KMS-11 (cell line): ENCODE measurements at regions not wholly inside any gene's neighbourhood (a gene's known extent, or its start where the extent isn't known, plus 50 kb on each side); places are given as distances from the start of the nearest gene placed in this dataset.

Experiments
- H2AFZ ChIP-seq: fragments of 200-600 bp; sonication (generic); 2 replicates; pipeline ENCODE4 v1.6.1; 2016; ENCODE audit warnings: antibody characterized with exemption, mixed run types, low read depth
- H3K27ac ChIP-seq: fragments of 200-600 bp; sonication (generic); 2 replicates; pipeline ENCODE4 v1.6.1; 2016; ENCODE audit warnings: mild to moderate bottlenecking, mixed run types
- H3K27me3 ChIP-seq: fragments of 200-600 bp; sonication (generic); 2 replicates; pipeline ENCODE4 v1.6.1; 2017; ENCODE audit warnings: mild to moderate bottlenecking, low read depth, mixed run types, moderate library complexity; ENCODE audit not compliant: insufficient read depth
- H3K36me3 ChIP-seq: fragments of 200-600 bp; sonication (generic); 2 replicates; pipeline ENCODE4 v1.6.1; 2017; ENCODE audit warnings: mild to moderate bottlenecking, mixed run types; ENCODE audit not compliant: insufficient read depth
- H3K4me1 ChIP-seq: fragments of 200-600 bp; sonication (generic); 2 replicates; pipeline ENCODE4 v1.6.1; 2016; ENCODE audit warnings: mild to moderate bottlenecking, low read depth, mixed run types; ENCODE audit not compliant: poor library complexity, severe bottlenecking
- H3K4me2 ChIP-seq: fragments of 200-600 bp; sonication (generic); 2 replicates; pipeline ENCODE4 v1.7.0; 2016; ENCODE audit warnings: mild to moderate bottlenecking, mixed run types
- H3K4me3 ChIP-seq: fragments of 200-600 bp; sonication (generic); IDR thresholded peaks from 2 replicates; pipeline ENCODE4 v1.6.1; 2017; ENCODE audit warnings: low read depth, low read length, mixed read lengths; ENCODE audit not compliant: insufficient read depth
- H3K79me2 ChIP-seq: fragments of 200-600 bp; sonication (generic); 2 replicates; pipeline ENCODE4 v1.6.1; 2016; ENCODE audit warnings: low read depth, mixed run types; ENCODE audit not compliant: insufficient read depth
- H3K9ac ChIP-seq: fragments of 200-600 bp; sonication (generic); 2 replicates; pipeline ENCODE4 v1.6.1; 2016; ENCODE audit warnings: mild to moderate bottlenecking, mixed run types
- H4K20me1 ChIP-seq: fragments of 200-600 bp; sonication (generic); 2 replicates; pipeline ENCODE4 v1.6.1; 2016; ENCODE audit warnings: mild to moderate bottlenecking, mixed run types; ENCODE audit not compliant: insufficient read depth
- CTCF ChIP-seq: fragments of 200-600 bp; sonication (generic); conservative IDR thresholded peaks from 2 replicates; pipeline ENCODE4 v1.6.1; 2017; ENCODE audit warnings: low read depth, mild to moderate bottlenecking, antibody characterized with exemption, low read length, moderate library complexity, mixed read lengths

GRCh38 chr10:50992972-50993766 is 81.1 kb upstream of the PRKG1 start:
- no peaks in the 10 kb centered on the region for H3K4me1 ChIP-seq
- no peak overlapping the region for H3K4me3 ChIP-seq
- no peaks in the 10 kb centered on the region for H3K79me2 ChIP-seq
- no peak overlapping the region for H3K27ac ChIP-seq
- H4K20me1 ChIP-seq, result no peaks in the 10 kb centered on the region
- H3K9ac ChIP-seq, result no peak overlapping the region
- TF ChIP-seq CTCF, result no peak
- H3K27me3 ChIP-seq, result no peaks in the 10 kb centered on the region
- H3K4me2 ChIP-seq, result no peak overlapping the region
- H2AFZ ChIP-seq, result no peak overlapping the region
- H3K36me3 ChIP-seq, result no peaks in the 10 kb centered on the region

- Histone ChIP-seq H4K20me1 (no peaks in the 10 kb centered on the region), H2AFZ (no peak overlapping the region), H3K4me1 (no peaks in the 10 kb centered on the region), H3K27ac (no peak overlapping the region), H3K79me2 (no peaks in the 10 kb centered on the region), H3K36me3 (no peaks in the 10 kb centered on the region), H3K27me3 (no peaks in the 10 kb centered on the region), H3K4me3 (no peak overlapping the region), H3K4me2 (no peak overlapping the region), H3K9ac (no peak overlapping the region)
- TF ChIP-seq CTCF, result no peak
Observed at GRCh38 chr10:50993771-50994251, 80.5 kb upstream of the PRKG1 start.

DNA sequence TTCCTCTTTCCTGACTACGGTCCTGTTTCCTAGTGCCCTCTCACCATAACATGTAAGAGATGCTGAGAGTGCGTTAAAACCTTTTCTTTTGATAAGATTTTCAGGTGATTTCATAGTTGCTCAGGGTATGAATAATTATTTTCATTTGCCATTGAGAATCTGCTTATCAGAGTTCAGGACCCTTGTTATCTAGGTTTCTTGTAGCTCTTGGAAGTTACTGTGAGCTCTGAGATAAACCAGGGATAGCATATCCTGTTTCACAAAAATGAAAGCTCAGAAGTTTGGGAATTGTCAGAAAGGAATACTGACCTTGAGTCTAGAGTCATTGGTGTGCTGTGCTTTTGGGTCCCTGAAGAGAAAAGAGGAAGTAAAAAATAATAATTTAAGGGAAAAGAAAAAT is 76.8 kb upstream of the PRKG1 start:
- Histone ChIP-seq H3K79me2 (no peaks in the 10 kb centered on the region), H3K4me2 (no peak overlapping the region), H3K36me3 (no peaks in the 10 kb centered on the region), H2AFZ (no peak overlapping the region), H4K20me1 (no peaks in the 10 kb centered on the region), H3K4me3 (no peak overlapping the region), H3K27me3 (no peaks in the 10 kb centered on the region), H3K27ac (no peak overlapping the region), H3K4me1 (no peaks in the 10 kb centered on the region), H3K9ac (no peak overlapping the region)
- TF ChIP-seq CTCF, result no peak

DNA sequence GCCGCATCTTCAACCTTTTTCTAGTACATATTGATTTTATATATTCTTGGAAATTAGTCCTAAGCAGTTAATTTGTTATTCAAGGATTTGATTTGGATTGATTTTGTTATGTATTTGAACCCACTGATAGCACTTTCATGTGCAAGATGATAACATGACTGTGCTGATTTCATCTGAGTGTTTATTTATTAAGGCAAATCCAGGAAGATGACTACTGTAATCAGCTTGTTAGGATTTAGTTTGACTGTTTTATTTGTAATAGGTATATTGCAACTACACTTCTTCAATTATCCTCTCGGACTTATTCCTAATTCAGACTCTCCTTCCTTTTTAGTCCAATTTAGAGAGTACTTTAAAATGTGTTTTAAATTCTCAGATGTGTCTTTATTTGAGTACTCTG is 75.1 kb upstream of the PRKG1 start:
- Histone ChIP-seq H3K27ac (no peak overlapping the region), H4K20me1 (no peaks in the 10 kb centered on the region), H3K79me2 (no peaks in the 10 kb centered on the region), H3K36me3 (no peaks in the 10 kb centered on the region), H3K4me3 (no peak overlapping the region), H2AFZ (no peak overlapping the region), H3K27me3 (no peaks in the 10 kb centered on the region), H3K4me1 (no peaks in the 10 kb centered on the region), H3K9ac (no peak overlapping the region), H3K4me2 (no peak overlapping the region)
- TF ChIP-seq CTCF, result no peak
